ENCODE measurements at regions not wholly inside any gene's neighbourhood (a gene's known extent, or its start where the extent isn't known, plus 50 kb on each side); places are given as distances from the start of the nearest gene placed in this dataset.
"Not testable (repeated sequence)": the region's sequence is repeated elsewhere in the genome, so short reads cannot be mapped to it uniquely, and the experiment has no call there.

- no peaks in the 10 kb centered on the region for H3K36me3 ChIP-seq
- H3K27me3 ChIP-seq: no peaks in the 10 kb centered on the region
- no peak for TF ChIP-seq CTCF (IDR thresholded peaks at IDR 0.05)
- TF ChIP-seq POLR2A (IDR thresholded peaks at IDR 0.05): no peak
- no peak overlapping the region for H3K4me3 ChIP-seq (replicated peaks in 1 of 3)
- H3K9me3 ChIP-seq: no peaks in the 10 kb centered on the region
- no peaks in the 10 kb centered on the region for H3K4me1 ChIP-seq
- H3K27ac ChIP-seq: no peak overlapping the region
- 77 to 83% methylated on average over 3 of the region's 3 CpGs for WGBS, 2 donors
- DNase-seq: no peak
- intact Hi-C loops (cut with DNase I): no loop called here
Measured at GRCh38 chr16:76123966-76124365, 153.2 kb upstream of the CNTNAP4 start.

- DNase-seq: no peak
- Histone ChIP-seq H3K9me3 (no peaks in the 10 kb centered on the region), H3K36me3 (no peaks in the 10 kb centered on the region), H3K27me3 (no peaks in the 10 kb centered on the region), H3K4me1 (no peaks in the 10 kb centered on the region), H3K27ac (no peak overlapping the region), H3K4me3 (replicated peaks in 1 of 3) (no peak overlapping the region)
- TF ChIP-seq POLR2A (IDR thresholded peaks at IDR 0.05) (no peak), CTCF (IDR thresholded peaks at IDR 0.05) (no peak)
- intact Hi-C loops (cut with DNase I): no loop called here
Measured at GRCh38 chr16:76125871-76126270, 151.3 kb upstream of the CNTNAP4 start.

- DNase-seq: not testable (repeated sequence)
- WGBS, 2 donors: 38 to 53% methylated on average over 6 of the region's 6 CpGs
Measured at GRCh38 chr16:76138056-76138455, 139.1 kb upstream of the CNTNAP4 start.

GRCh38 chr16:76157629-76158028, 119.6 kb upstream of the CNTNAP4 start:
- no peaks in the 10 kb centered on the region for H3K36me3 ChIP-seq
- no peaks in the 10 kb centered on the region for H3K4me1 ChIP-seq
- WGBS, 2 donors: 69 to 79% methylated on average over 5 of the region's 5 CpGs
- intact Hi-C loops (cut with DNase I): no loop called here
- TF ChIP-seq POLR2A (IDR thresholded peaks at IDR 0.05) (no peak), CTCF (IDR thresholded peaks at IDR 0.05) (no peak)
- no peaks in the 10 kb centered on the region for H3K27me3 ChIP-seq
- no peak overlapping the region for H3K27ac ChIP-seq
- no peaks in the 10 kb centered on the region for H3K9me3 ChIP-seq
- no peak for DNase-seq
- no peak overlapping the region for H3K4me3 ChIP-seq (replicated peaks in 1 of 3)

More at GRCh38 chr16:76138056-76138455, 139.1 kb upstream of the CNTNAP4 start:
- H3K4me1 ChIP-seq; H3K27me3 ChIP-seq; H3K36me3 ChIP-seq; H3K9me3 ChIP-seq; H3K27ac ChIP-seq; H3K4me3 ChIP-seq (replicated peaks in 1 of 3); intact Hi-C loops (cut with DNase I): not testable (repeated sequence)

GRCh38 chr16:76162046-76162445, 115.2 kb upstream of the CNTNAP4 start:
- no peak for DNase-seq
- Histone ChIP-seq H3K36me3 (no peaks in the 10 kb centered on the region), H3K4me1 (no peaks in the 10 kb centered on the region), H3K4me3 (replicated peaks in 1 of 3) (no peak overlapping the region), H3K27ac (no peak overlapping the region), H3K27me3 (no peaks in the 10 kb centered on the region), H3K9me3 (no peaks in the 10 kb centered on the region)
- 82% methylated on average over 3 of the region's 3 CpGs for WGBS, 2 donors
- intact Hi-C loops (cut with DNase I): no loop called here
- TF ChIP-seq CTCF (IDR thresholded peaks at IDR 0.05) (no peak), POLR2A (IDR thresholded peaks at IDR 0.05) (no peak)

- no peaks in the 10 kb centered on the region for H3K27me3 ChIP-seq
- H3K4me3 ChIP-seq (replicated peaks in 1 of 3): no peak overlapping the region
- intact Hi-C loops (cut with DNase I): no loop called here
- no peaks in the 10 kb centered on the region for H3K9me3 ChIP-seq
- no peak overlapping the region for H3K27ac ChIP-seq
- TF ChIP-seq CTCF (IDR thresholded peaks at IDR 0.05) (no peak), POLR2A (IDR thresholded peaks at IDR 0.05) (no peak)
- no peak for DNase-seq
- 95 to 97% methylated on average over 2 of the region's 2 CpGs for WGBS, 2 donors
- no peaks in the 10 kb centered on the region for H3K36me3 ChIP-seq
- no peaks in the 10 kb centered on the region for H3K4me1 ChIP-seq
Measured at GRCh38 chr16:76164970-76165558, 112.1 kb upstream of the CNTNAP4 start.
